LNCAP (cell line): ENCODE measurements at regions not wholly inside any gene's neighbourhood (a gene's known extent, or its start where the extent isn't known, plus 50 kb on each side); places are given as distances from the start of the nearest gene placed in this dataset.

Experiments used
- CTCF ChIP-seq: fragments of 450-650 bp; IDR thresholded peaks from 2 replicates; pipeline ENCODE4 v1.5.1; 2017; ENCODE audit warnings: mild to moderate bottlenecking

- TF ChIP-seq CTCF: no peak
These were observed 227.8 kb upstream of the PITRM1 start for GRCh38 chr10:3400348-3400747.

- TF ChIP-seq CTCF: no peak
These were observed 227.2 kb upstream of the PITRM1 start for GRCh38 chr10:3399756-3400155.

GRCh38 chr10:3398825-3399646 lies 226.5 kb upstream of the PITRM1 start:
- no peak for TF ChIP-seq CTCF

GRCh38 chr10:3397846-3398245 lies 225.3 kb upstream of the PITRM1 start:
- no peak for TF ChIP-seq CTCF

GRCh38 chr10:3397231-3397630 lies 224.6 kb upstream of the PITRM1 start:
- TF ChIP-seq CTCF: no peak

GRCh38 chr10:3396116-3396515 lies 223.5 kb upstream of the PITRM1 start:
- no peak for TF ChIP-seq CTCF

- TF ChIP-seq CTCF: no peak
These were observed 222.9 kb upstream of the PITRM1 start for GRCh38 chr10:3395458-3395861.

- no peak for TF ChIP-seq CTCF
These were observed 222.5 kb upstream of the PITRM1 start for GRCh38 chr10:3395041-3395440.
